ENCODE measurements at regions not wholly inside any gene's neighbourhood (a gene's known extent, or its start where the extent isn't known, plus 50 kb on each side); places are given as distances from the start of the nearest gene placed in this dataset.

DNA sequence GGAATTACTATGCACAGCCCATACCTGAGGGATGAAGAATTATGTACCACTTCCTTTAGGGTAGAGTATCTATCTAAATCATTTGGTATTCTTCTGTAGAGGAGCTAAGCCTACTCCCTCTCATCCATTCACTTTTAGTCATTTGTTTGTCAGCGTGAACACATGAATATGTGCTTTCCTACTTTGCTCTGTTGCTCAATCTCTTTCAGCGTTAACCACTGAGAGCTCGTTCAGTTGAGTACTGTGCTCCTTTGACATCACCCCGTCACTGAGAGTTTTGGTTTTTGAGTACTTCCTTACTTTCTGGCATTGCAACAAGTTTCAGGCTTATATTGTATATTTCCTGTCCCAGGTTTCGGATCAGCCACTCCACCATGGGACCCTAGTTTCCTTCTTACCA lies 700.6 kb downstream of the NLGN4X start:
- no peak overlapping the region for H3K4me3 ChIP-seq (replicated peaks; ENCODE audit: low read depth, low read length)
- DNase-seq (ENCODE audit: extremely low read depth, insufficient read length): no peak
- H3K27me3 ChIP-seq (replicated peaks; ENCODE audit: control insufficient read depth, insufficient read depth, low read length): no peaks in the 10 kb centered on the region
- TF ChIP-seq, protein P1, sequence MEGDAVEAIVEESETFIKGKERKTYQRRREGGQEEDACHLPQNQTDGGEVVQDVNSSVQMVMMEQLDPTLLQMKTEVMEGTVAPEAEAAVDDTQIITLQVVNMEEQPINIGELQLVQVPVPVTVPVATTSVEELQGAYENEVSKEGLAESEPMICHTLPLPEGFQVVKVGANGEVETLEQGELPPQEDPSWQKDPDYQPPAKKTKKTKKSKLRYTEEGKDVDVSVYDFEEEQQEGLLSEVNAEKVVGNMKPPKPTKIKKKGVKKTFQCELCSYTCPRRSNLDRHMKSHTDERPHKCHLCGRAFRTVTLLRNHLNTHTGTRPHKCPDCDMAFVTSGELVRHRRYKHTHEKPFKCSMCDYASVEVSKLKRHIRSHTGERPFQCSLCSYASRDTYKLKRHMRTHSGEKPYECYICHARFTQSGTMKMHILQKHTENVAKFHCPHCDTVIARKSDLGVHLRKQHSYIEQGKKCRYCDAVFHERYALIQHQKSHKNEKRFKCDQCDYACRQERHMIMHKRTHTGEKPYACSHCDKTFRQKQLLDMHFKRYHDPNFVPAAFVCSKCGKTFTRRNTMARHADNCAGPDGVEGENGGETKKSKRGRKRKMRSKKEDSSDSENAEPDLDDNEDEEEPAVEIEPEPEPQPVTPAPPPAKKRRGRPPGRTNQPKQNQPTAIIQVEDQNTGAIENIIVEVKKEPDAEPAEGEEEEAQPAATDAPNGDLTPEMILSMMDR (IDR thresholded peaks at IDR 0.05; ENCODE audit: insufficient read depth, low read length, poor library complexity, severe bottlenecking): no peak
- H3K36me3 ChIP-seq (ENCODE audit: control insufficient read depth, insufficient read depth, low read length): no peaks in the 10 kb centered on the region

DNA sequence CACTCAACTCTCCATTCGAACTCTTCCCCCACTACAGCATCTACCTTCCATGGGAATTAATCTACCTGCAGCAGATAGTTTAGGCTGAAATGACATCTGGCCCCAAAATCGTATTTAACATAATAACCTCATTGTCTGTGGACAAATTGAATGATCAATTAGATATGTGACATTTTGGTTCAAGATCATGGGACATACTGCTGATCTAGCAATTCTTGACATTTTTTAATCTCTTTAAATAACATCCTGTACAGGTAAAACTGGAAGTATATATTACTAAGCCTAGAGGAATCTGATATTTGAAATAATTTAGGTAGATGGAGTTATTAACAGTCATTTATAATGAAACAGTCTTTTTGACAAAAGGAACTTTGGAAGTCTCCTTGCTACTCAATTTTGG lies 702.5 kb downstream of the NLGN4X start:
- Histone ChIP-seq H3K4me3 (replicated peaks; ENCODE audit: low read depth, low read length) (no peak overlapping the region), H3K36me3 (ENCODE audit: control insufficient read depth, insufficient read depth, low read length) (no peaks in the 10 kb centered on the region), H3K27me3 (replicated peaks; ENCODE audit: control insufficient read depth, insufficient read depth, low read length) (no peaks in the 10 kb centered on the region)
- TF ChIP-seq, protein P1 (IDR thresholded peaks at IDR 0.05; ENCODE audit: insufficient read depth, low read length, poor library complexity, severe bottlenecking): no peak
- no peak for DNase-seq (ENCODE audit: extremely low read depth, insufficient read length)

DNA sequence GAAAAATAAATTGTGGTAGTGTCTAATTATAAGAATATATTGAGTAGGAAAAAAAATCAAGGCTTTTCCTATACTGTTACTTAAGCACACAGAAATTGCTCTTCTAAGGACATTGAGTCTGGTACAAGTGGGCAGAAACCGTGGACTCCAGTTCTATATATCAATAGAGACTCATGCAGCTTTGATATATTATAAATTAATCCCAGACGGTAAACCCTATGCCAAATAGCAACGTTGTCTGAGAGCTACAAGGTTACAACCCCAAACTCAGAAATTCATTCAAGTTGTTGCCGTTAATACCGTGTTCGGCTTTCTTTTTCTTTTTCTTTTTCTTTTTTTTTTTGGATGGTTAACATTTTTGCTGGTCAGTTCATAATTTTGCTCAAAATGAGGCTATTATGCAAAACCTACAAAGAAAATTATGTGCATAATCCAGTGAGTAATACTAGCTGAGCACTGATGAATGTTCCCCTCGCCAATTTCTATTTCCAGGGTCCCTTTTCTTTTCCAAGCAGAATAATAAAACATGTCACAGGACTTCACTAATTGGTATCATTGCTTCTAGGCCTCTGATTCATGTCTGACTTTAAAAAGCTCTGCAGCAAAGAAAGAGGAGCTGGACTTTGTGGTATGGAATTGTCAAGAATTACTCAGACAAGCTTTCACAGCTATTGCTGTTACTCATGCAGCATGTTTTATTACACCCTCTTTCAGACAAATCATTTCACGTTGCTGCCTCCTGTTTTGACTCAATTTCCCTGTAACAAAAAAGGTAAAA lies 737.7 kb downstream of the NLGN4X start:
- no peak overlapping the region for H3K4me3 ChIP-seq (replicated peaks; ENCODE audit: low read depth, low read length)
- TF ChIP-seq, protein P1 (IDR thresholded peaks at IDR 0.05; ENCODE audit: insufficient read depth, low read length, poor library complexity, severe bottlenecking): no peak
- H3K27me3 ChIP-seq (replicated peaks; ENCODE audit: control insufficient read depth, insufficient read depth, low read length): no peaks in the 10 kb centered on the region
- no peak for DNase-seq (ENCODE audit: extremely low read depth, insufficient read length)
- no peaks in the 10 kb centered on the region for H3K36me3 ChIP-seq (ENCODE audit: control insufficient read depth, insufficient read depth, low read length)

DNA sequence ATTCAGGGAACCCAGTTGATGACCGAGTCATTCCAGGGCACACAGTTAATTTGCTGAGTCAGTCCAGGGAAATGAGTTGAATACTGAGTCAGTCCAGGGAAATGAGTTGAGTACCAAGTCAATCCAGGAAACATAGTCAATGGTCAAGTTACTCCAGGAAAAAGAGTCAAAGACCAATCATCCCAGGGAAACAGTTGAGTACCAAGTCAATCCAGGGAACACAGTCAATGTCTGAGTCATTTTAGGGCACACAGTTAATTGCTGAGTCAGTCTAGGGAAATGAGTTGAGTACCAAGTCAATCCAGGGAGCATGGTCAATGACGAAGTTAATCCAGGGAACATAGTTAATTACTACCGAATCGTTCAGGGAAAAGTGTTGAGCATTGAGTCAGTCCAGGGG lies 754.4 kb downstream of the NLGN4X start:
- H3K4me3 ChIP-seq (replicated peaks; ENCODE audit: low read depth, low read length): no peak overlapping the region

GRCh38 chrX:5458300-5458842 lies 770.3 kb downstream of the NLGN4X start:
- Histone ChIP-seq H3K27me3 (replicated peaks; ENCODE audit: control insufficient read depth, insufficient read depth, low read length) (no peaks in the 10 kb centered on the region), H3K36me3 (ENCODE audit: control insufficient read depth, insufficient read depth, low read length) (no peaks in the 10 kb centered on the region), H3K4me3 (replicated peaks; ENCODE audit: low read depth, low read length) (no peak overlapping the region)
- DNase-seq (ENCODE audit: extremely low read depth, insufficient read length): no peak
- TF ChIP-seq, protein P1 (IDR thresholded peaks at IDR 0.05; ENCODE audit: insufficient read depth, low read length, poor library complexity, severe bottlenecking): no peak

More for the DNA sequence above, 754.4 kb downstream of the NLGN4X start:
- no peaks in the 10 kb centered on the region for H3K27me3 ChIP-seq (replicated peaks; ENCODE audit: control insufficient read depth, insufficient read depth, low read length)
- DNase-seq (ENCODE audit: extremely low read depth, insufficient read length): no peak
- TF ChIP-seq, protein P1 (IDR thresholded peaks at IDR 0.05; ENCODE audit: insufficient read depth, low read length, poor library complexity, severe bottlenecking): no peak
- no peaks in the 10 kb centered on the region for H3K36me3 ChIP-seq (ENCODE audit: control insufficient read depth, insufficient read depth, low read length)

All from GM06990 (cell line).